Non-pigmented ciliary epithelial cell (primary cell): ENCODE measurements at regions not wholly inside any gene's neighbourhood (a gene's known extent, or its start where the extent isn't known, plus 50 kb on each side); places are given as distances from the start of the nearest gene placed in this dataset.

Experiments
- DNase-seq: peaks from one replicate; pipeline ENCODE4 v3.0.0-alpha.2; 2010; ENCODE audit warnings: low read depth

- no peak for DNase-seq
These were observed 287.7 kb upstream of the ZSWIM2 start for GRCh38 chr2:187136646-187137045.

- no peak for DNase-seq
These were observed 285.3 kb upstream of the ZSWIM2 start for GRCh38 chr2:187134306-187134705.

DNA sequence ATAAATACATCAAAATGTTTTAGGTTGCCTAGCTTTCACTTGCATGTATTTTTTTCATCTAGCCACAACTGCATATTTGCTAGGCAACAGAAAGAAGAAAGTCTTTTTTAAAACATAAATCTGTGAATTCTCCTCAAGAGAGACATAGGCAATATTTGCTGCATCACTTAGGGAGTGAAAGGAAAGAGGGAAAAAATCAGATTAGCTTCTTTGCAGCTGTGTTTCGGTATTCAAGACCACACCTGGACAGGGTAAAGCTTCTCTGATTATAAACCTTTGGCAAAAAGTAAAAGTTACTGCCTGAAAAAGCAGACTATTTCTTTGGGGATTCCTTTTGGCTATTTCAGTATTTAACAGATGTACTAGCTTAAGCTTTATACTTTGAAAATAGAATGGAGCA is 280.9 kb upstream of the ZSWIM2 start:
- DNase-seq = no peak

DNA sequence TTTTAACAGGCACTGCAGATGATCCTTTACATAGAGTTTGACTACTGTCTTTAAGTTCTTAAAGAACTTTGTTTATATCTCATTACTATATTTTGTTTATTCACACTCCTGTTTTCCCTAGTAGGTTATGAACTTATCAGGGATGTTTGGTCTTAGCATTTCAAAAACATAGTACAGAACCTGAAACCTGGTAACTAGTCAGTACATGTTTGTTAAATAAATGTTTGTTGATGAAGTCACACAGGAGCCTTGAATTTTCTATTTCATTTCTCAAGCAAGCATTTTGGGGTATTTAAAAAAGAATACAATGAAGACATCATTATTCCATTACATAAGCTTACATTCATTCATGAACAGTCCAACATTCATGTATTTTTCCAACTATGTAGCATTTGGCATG is 280.3 kb upstream of the ZSWIM2 start:
- DNase-seq = no peak

DNA sequence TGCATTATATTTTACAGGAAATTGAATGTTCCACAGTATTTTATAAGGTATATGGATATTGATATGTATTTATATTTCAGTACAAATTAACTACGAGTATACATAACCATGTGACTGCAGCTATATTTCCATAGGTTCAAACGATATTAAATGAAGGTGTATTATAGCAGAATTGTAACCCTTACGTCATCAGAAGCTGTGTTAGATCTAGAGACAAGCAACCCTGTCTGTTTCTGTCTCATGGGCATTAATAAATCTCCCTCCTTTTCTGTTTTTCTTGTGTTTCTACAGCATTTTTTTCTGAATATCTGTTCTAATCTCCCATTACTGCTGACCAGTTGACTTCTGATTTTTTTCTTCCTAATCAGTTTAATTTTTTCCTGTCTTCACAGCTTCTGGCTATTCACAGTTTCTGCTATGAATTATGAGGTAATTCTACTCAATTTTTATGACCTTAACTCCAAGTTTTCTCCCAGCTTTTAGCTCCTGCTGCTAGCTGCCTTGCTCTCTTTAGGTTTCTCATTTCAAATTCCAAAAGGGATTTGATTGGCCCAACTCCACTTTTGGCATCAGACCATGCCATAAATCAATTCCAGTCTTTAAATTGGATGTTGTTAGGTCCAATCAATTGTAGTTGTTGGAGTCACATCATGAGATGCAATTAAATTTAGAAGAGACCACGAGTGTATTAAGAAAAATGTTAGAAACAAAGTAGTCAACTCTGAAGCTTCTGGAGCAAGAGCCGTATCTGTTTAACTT is 277.5 kb upstream of the ZSWIM2 start:
- DNase-seq = no peak

DNA sequence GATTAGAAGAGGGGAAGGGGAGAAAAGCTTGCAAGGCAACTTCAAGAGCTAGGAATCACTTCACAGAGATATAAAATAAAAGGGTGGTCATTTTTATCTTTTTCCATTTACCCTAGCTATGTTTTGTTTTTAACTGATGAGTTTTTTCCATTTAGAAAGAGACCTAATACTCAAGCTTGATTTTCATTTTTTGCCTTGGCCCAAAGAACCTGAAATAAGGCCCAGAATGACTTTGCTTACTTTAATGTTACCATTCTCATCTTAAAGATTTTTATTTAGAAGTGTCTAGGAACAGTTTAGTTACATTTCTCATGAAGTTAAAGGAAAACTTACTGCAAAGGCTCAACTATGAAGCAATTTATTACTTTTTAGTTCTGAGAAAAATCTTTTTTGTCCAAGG is 276.3 kb upstream of the ZSWIM2 start:
- no peak for DNase-seq

GRCh38 chr2:187124529-187124928 is 275.6 kb upstream of the ZSWIM2 start:
- DNase-seq = no peak

DNA sequence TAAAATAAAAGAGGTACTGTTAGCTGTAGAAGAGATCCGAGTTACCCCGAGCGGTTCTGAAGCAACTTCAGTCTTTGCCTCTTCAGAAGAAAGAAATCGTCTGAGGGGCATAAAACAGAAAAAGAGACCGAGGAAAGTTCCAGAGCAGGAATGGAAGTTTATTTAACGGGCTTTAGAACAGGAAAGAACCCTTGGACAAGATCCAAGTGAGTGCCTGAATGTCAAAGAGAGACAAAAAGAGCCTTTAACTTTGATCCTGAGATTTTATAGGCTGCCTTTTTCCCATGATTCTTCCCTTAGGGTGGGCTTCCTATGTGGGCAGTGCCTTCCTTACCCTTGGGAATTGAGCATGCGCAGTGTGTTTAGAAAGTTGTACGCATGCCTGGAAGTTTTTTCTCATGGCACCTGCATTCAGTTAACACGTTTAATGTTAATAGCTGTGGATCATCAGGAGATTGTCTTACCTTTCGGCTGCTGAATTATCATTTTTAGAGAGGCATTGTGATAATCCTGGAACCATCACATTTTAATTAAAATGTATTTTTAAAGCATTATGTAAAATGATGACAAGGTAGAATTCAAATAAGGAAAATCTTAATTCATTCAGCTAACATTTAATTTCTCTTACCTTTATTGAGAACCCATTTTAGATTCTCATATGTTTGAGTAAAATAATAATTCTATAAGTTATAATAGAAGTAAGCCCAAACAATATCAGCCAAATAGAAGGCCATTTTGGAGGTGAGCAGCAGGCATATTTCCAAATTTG is 269.5 kb upstream of the ZSWIM2 start:
- DNase-seq = no peak

GRCh38 chr2:187117483-187117882 is 268.5 kb upstream of the ZSWIM2 start:
- no peak for DNase-seq

- no peak for DNase-seq
These were observed 266.7 kb upstream of the ZSWIM2 start for GRCh38 chr2:187115627-187116026.

DNA sequence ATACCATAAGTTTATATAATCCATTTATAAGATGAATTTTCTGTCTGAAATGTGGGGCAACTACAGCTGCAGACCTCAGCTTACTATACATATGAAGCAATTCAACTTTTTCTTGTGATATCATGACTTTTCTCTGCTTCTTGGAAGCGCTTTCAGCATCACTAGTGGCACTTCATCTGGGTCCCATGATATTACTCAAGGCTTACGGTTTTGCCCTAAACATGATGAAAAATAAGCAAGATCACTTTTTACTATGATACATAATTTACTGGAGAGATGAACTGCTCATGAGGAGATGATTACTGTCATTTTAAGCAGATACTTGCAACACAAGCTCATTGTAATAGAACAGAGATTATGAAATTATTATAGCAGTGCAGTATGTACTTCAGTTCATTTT is 258.0 kb upstream of the ZSWIM2 start:
- DNase-seq = no peak

DNA sequence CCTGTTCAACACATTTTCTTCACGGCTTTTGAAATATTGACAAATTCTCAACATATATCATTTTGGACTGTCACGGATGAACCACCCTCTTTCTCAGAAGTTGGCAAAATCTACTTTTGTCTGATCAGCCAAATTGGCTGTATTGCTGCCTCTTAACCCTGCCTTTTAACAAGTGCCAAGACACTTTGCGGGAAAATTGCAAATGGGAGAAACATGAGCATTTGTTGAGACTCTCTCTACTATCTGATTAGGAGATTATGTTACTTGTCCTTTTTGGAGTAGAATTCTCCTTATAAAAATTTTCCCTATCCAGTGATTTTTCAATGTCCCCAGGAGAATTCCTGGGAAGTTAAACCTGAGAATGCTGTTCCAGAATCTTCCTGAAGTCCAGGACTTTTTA is 256.2 kb upstream of the ZSWIM2 start:
- DNase-seq = no peak

GRCh38 chr2:187102381-187102780 is 253.4 kb upstream of the ZSWIM2 start:
- DNase-seq = no peak

GRCh38 chr2:187098154-187098553 is 249.2 kb upstream of the ZSWIM2 start:
- DNase-seq = no peak

DNA sequence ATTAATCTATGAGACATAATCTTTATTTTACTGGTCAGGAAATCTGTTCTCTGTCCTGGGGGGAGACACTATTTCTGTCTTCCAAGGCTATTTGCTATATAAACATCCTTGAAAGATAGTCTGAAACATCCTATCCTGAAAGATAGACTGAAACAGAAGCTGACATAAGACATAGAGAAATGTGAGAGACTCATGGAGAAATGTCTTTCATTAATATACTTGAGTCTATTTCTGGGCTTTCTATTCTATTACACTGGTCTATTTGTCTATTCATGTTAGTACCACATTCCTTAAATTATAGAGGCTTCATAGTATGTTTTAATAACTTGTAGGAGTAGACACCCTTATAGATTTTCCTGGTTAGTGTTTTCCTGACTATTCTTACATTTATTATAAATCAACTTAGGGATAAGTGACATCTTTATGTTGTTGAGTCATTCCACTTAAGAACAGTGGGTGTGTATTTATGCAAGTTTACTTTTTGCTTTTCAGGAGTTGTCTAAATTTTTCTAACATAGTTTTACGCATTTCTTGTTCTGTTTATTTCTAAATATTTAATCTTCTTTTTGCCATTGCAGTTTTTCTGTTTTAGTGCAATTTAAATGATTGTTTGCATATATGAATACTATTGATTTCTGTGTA is 244.9 kb upstream of the ZSWIM2 start:
- DNase-seq = no peak

GRCh38 chr2:187091664-187092063 is 242.7 kb upstream of the ZSWIM2 start:
- no peak for DNase-seq

GRCh38 chr2:187084524-187084923 is 235.6 kb upstream of the ZSWIM2 start:
- DNase-seq = no peak

DNA sequence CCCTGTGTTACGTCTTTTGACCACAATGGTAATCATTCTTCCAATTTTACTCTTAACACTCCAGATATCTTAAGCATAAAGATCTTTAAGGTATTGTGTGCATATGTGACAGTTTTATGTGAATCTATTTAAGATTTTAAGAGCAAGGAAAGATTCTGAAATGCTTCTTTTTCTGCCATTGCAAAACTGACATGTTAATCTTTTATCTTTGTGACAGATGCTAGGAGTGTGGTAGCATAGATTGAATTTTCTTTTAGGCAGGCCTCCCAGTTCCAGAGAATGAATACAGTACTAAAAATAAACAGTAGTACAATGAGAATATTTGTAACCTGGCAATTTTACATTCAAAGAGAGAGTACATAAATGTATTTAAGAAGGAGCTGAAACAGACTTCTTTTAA is 232.5 kb upstream of the ZSWIM2 start:
- DNase-seq = no peak

- DNase-seq = no peak
These were observed 230.9 kb upstream of the ZSWIM2 start for GRCh38 chr2:187079901-187080300.

GRCh38 chr2:187078297-187078696 is 229.3 kb upstream of the ZSWIM2 start:
- no peak for DNase-seq

GRCh38 chr2:187075671-187076070 is 226.7 kb upstream of the ZSWIM2 start:
- no peak for DNase-seq

DNA sequence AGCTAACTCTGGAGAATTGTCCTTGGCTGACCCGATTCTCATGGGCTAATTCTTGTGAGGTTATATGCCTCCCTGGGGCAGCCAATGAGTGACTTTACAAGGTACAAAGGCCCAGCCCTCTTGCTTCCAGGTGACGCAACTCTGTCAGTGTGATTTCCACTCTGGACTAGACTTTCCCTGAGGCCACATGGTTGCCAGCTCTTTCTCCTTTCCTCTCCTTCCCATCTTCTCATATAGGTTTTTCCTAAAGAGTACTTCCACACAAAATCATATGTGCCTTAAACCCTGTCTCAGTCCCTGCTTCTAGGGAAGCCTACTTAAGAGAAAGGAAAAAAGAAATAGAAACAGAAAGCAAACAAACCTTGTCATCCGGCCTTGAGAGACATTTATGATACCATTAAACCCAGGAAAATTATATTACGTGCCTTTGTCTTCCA is 226.2 kb upstream of the ZSWIM2 start:
- no peak for DNase-seq

DNA sequence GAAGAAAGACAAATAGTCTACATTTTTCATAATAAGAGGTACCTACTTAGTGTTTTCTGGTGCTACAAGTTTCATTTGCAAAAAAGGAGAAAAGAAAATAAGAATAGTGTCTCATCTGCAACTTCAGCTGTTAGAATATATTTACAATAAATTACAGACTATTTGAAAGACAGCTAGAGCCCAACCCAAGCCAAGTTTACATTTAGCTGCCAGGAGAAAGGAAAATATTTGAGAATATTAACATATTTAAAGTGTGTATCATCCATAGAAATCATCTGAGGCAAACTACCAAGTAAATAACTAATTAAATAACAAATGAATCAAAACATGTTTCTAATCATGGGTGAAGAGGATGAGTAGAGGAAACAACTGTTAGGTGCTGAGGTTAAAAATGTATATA is 209.2 kb upstream of the ZSWIM2 start:
- no peak for DNase-seq
